ENCODE measurements at regions not wholly inside any gene's neighbourhood (a gene's known extent, or its start where the extent isn't known, plus 50 kb on each side); places are given as distances from the start of the nearest gene placed in this dataset.

DNA sequence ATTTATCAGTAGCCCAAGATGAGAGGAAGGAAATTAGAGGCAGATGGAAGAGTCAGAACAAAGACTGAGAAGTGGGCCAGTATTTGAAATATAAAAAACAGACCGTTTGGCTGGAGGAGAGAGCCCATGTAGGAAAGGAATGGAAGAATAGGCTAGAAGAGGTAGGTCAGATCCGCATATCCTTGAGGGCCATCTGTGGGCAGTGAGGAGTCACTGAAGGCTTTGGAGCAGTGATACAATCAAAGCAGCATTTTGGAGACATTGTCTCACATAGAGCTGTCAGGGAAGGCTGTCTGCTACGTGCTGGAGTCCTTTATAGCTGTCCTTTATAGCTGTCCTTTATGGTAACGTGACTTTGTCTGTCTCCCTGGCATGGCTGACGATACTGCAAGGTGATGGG, 92.0 kb upstream of the VEPH1 start:
- TF ChIP-seq POLR2A (conservative IDR thresholded peaks at IDR 0.05) = no peak
- no peak for TF ChIP-seq NRF1 (conservative IDR thresholded peaks at IDR 0.05 in 1 of 2, IDR thresholded peaks at IDR 0.05 in 1 of 2)
- TF ChIP-seq, protein P1, sequence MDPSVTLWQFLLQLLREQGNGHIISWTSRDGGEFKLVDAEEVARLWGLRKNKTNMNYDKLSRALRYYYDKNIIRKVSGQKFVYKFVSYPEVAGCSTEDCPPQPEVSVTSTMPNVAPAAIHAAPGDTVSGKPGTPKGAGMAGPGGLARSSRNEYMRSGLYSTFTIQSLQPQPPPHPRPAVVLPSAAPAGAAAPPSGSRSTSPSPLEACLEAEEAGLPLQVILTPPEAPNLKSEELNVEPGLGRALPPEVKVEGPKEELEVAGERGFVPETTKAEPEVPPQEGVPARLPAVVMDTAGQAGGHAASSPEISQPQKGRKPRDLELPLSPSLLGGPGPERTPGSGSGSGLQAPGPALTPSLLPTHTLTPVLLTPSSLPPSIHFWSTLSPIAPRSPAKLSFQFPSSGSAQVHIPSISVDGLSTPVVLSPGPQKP (CRISPR knock-in tag; IDR thresholded peaks at IDR 0.05) = no peak
- TF ChIP-seq, protein P2, sequence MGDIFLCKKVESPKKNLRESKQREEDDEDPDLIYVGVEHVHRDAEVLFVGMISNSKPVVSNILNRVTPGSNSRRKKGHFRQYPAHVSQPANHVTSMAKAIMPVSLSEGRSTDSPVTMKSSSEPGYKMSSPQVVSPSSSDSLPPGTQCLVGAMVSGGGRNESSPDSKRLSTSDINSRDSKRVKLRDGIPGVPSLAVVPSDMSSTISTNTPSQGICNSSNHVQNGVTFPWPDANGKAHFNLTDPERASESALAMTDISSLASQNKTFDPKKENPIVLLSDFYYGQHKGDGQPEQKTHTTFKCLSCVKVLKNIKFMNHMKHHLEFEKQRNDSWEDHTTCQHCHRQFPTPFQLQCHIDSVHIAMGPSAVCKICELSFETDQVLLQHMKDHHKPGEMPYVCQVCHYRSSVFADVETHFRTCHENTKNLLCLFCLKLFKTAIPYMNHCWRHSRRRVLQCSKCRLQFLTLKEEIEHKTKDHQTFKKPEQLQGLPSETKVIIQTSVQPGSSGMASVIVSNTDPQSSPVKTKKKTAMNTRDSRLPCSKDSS (IDR thresholded peaks at IDR 0.05; ENCODE audit: low read depth, partially characterized antibody) = no peak
- TF ChIP-seq THAP7 (CRISPR knock-in tag; IDR thresholded peaks at IDR 0.05) = no peak
- no peak for TF ChIP-seq ZNF707 (CRISPR knock-in tag; conservative IDR thresholded peaks at IDR 0.05)
- TF ChIP-seq JUN (IDR thresholded peaks at IDR 0.05; ENCODE audit: borderline replicate concordance, low read depth, low read length) = no peak
- TF ChIP-seq JUN (CRISPR knock-in tag; IDR thresholded peaks at IDR 0.05; ENCODE audit: borderline replicate concordance) = no peak
- peak; percentile 24 to 59; a peak in 3 of 4 replicates for TF ChIP-seq RAD21 (CRISPR knock-in tag; conservative IDR thresholded peaks at IDR 0.05 in 1 of 2, IDR thresholded peaks at IDR 0.05 in 1 of 2)
- no peak for TF ChIP-seq TAF1 (IDR thresholded peaks at IDR 0.05; ENCODE audit: control insufficient read depth, extremely low read depth, insufficient read depth, low read length, severe bottlenecking)
- no peak for TF ChIP-seq CEBPB (tag; IDR thresholded peaks at IDR 0.05)
- no peak for TF ChIP-seq U2AF2 (optimal IDR thresholded peaks at IDR 0.05; ENCODE audit: low read depth, low read length)
- TF ChIP-seq, protein P3, sequence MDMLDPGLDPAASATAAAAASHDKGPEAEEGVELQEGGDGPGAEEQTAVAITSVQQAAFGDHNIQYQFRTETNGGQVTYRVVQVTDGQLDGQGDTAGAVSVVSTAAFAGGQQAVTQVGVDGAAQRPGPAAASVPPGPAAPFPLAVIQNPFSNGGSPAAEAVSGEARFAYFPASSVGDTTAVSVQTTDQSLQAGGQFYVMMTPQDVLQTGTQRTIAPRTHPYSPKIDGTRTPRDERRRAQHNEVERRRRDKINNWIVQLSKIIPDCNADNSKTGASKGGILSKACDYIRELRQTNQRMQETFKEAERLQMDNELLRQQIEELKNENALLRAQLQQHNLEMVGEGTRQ (CRISPR knock-in tag; IDR thresholded peaks at IDR 0.05) = no peak
- TF ChIP-seq HNRNPLL (IDR thresholded peaks at IDR 0.05; ENCODE audit: low read depth, low read length, poor library complexity, severe bottlenecking) = no peak
- no peak for TF ChIP-seq ZNF668 (CRISPR knock-in tag; IDR thresholded peaks at IDR 0.05)
